ENCODE measurements at regions not wholly inside any gene's neighbourhood (a gene's known extent, or its start where the extent isn't known, plus 50 kb on each side); places are given as distances from the start of the nearest gene placed in this dataset.

DNA sequence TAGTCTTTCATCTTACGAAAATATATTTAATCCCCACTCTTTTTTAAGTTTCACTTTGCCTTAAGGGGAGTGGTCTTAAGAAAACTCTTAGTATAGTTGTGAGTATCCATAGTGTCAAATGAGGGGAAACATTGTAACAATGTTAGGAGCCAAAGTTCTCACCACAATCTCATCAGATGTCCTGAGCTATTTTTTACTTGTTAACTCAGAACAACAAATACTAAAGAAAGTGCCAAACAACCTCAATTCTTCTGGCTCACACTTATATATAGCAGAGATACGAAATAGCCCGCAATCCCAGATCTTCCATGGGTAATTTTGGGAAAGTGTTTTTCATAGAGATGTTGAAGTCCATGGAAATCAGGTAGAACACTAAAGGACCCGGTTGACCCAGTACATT, 194.0 kb upstream of the DMRT1 start:
- H3K36me3 ChIP-seq = no peaks in the 10 kb centered on the region
- no peak overlapping the region for H3K27ac ChIP-seq
- intact Hi-C loops (cut with DNase I; ENCODE audit: low total_unique reads) = no loop called here
- DNase-seq = no peak
- H3K4me3 ChIP-seq = no peak overlapping the region
- H3K4me1 ChIP-seq = peaks cover 7 to 26% (median 12%) of the 10 kb centered on the region in 4 donors
- TF ChIP-seq EP300 (IDR thresholded peaks at IDR 0.05) = no peak
- TF ChIP-seq POLR2A (IDR thresholded peaks at IDR 0.05) = no peak
- TF ChIP-seq, protein P1, sequence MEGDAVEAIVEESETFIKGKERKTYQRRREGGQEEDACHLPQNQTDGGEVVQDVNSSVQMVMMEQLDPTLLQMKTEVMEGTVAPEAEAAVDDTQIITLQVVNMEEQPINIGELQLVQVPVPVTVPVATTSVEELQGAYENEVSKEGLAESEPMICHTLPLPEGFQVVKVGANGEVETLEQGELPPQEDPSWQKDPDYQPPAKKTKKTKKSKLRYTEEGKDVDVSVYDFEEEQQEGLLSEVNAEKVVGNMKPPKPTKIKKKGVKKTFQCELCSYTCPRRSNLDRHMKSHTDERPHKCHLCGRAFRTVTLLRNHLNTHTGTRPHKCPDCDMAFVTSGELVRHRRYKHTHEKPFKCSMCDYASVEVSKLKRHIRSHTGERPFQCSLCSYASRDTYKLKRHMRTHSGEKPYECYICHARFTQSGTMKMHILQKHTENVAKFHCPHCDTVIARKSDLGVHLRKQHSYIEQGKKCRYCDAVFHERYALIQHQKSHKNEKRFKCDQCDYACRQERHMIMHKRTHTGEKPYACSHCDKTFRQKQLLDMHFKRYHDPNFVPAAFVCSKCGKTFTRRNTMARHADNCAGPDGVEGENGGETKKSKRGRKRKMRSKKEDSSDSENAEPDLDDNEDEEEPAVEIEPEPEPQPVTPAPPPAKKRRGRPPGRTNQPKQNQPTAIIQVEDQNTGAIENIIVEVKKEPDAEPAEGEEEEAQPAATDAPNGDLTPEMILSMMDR (IDR thresholded peaks at IDR 0.05) = no peak
- TF ChIP-seq POLR2AphosphoS5 (IDR thresholded peaks at IDR 0.05) = no peak
- WGBS, 5 donors = 95 to 97% (median 97%) methylated on average over 4 of the region's 4 CpGs
- H3K9me3 ChIP-seq = no peaks in the 10 kb centered on the region
- H3K27me3 ChIP-seq = no peaks in the 10 kb centered on the region

DNA sequence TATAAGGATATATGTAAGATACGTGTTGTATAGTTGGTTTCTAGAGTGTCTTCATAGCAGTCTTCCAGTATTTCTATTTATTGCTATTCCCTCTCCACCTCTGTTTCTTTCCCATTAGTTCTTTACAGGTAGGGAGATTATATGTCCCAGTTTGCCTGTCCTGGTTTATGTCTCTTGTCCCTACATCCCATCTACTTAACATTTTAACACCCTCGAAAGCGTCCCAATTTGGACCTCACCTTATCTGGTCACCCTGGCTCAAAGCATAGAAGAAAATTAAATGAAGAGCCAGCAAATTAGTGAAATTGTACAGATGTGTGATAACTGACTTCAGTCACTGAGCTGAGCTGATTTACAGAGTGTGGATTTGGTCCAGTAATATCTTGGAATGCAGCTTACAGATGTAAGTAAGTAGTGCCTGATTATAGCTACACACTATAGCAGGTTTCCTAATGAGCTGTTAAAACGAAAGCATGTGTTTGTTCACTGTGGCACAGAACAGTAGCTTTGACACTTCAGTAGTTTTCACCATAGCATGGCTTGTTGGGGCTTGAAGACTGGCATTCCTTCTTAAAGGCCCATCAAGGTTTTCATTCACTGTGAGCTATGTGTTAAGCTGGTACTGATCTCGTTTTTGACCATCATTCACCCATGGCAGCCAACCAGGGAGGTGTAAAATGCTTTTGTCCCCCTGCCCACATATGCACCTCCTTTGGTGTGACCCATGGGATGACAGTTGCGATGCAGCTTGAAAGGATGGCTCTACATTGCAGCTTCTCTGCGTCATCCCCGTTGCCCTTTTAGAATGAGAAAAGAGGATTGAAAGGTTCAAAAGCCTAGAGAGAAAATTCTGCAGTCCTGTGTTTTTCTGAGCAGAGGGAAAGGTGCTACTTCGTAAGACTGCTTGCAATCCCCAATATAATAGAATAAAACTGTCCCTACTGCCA, 192.1 kb upstream of the DMRT1 start:
- Histone ChIP-seq H3K4me1 (peaks cover 7 to 29% (median 13%) of the 10 kb centered on the region in 4 donors), H3K27ac (no peak overlapping the region), H3K9me3 (no peaks in the 10 kb centered on the region), H3K4me3 (no peak overlapping the region), H3K36me3 (no peaks in the 10 kb centered on the region), H3K27me3 (no peaks in the 10 kb centered on the region)
- DNase-seq = peak in 1 of 2 donors; percentile 16
- 74 to 83% (median 77%) methylated on average over 9 of the region's 9 CpGs for WGBS, 5 donors
- intact Hi-C loops (cut with DNase I; ENCODE audit: low total_unique reads) = no loop called here
- no peak for TF ChIP-seq POLR2AphosphoS5 (IDR thresholded peaks at IDR 0.05)
- no peak for TF ChIP-seq POLR2A (IDR thresholded peaks at IDR 0.05)
- no peak for TF ChIP-seq EP300 (IDR thresholded peaks at IDR 0.05)
- TF ChIP-seq, protein P1 (IDR thresholded peaks at IDR 0.05) = no peak

DNA sequence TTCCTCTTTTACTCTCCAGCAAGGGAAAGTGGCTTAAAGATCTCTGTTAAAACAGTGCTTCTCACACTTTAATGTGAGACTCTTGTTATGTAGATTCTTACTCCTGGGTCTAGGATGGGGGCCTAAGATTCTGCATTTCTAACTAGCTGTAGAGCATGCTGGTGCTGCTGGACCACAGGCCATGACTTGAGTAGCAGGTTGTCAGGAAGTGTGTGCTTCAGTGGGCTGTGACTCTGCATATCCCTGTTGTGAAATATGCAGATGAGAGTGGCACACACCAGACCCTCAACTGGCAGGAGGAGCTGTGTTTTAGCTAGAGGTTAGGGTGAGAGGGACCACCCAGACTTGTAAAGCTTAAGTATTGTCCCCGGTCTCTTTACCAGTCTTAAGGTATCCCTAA, 191.1 kb upstream of the DMRT1 start:
- Histone ChIP-seq H3K27me3 (no peaks in the 10 kb centered on the region), H3K36me3 (no peaks in the 10 kb centered on the region), H3K9me3 (no peaks in the 10 kb centered on the region), H3K27ac (no peak overlapping the region), H3K4me3 (no peak overlapping the region), H3K4me1 (peaks cover 7 to 29% (median 13%) of the 10 kb centered on the region in 4 donors)
- no peak for TF ChIP-seq EP300 (IDR thresholded peaks at IDR 0.05)
- TF ChIP-seq, protein P1 (IDR thresholded peaks at IDR 0.05) = no peak
- no peak for TF ChIP-seq POLR2AphosphoS5 (IDR thresholded peaks at IDR 0.05)
- no peak for TF ChIP-seq POLR2A (IDR thresholded peaks at IDR 0.05)
- intact Hi-C loops (cut with DNase I; ENCODE audit: low total_unique reads) = no loop called here
- WGBS, 5 donors = 74 to 93% (median 84%) methylated on average over 1 of the region's 1 CpG
- DNase-seq = peak in 1 of 2 donors; percentile 22

DNA sequence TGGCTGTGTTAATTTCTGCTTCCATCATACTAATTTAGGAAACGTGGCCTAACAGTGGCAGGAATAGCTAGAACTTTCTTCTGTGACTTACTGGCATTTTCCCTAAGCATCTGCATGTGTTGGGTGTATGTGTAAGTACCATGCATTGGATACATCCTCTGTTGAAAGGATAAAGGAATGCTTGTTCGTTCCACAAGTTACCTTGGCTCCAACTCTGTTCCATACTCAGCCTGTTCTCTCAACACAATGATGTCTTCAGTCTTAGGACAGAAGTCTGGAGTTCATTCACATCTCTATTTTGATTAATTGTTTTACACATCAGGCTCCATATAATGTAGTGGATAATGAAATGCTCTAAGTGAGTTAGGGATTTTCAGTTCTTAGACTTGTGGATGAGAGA, 190.1 kb upstream of the DMRT1 start:
- WGBS, 5 donors = 54 to 89% (median 69%) methylated on average over 2 of the region's 2 CpGs
- Histone ChIP-seq H3K36me3 (no peaks in the 10 kb centered on the region), H3K27me3 (no peaks in the 10 kb centered on the region), H3K9me3 (no peaks in the 10 kb centered on the region), H3K4me1 (peaks cover 15 to 38% (median 22%) of the 10 kb centered on the region in 4 donors), H3K4me3 (no peak overlapping the region), H3K27ac (no peak overlapping the region)
- intact Hi-C loops (cut with DNase I; ENCODE audit: low total_unique reads) = no loop called here
- no peak for DNase-seq
- no peak for TF ChIP-seq EP300 (IDR thresholded peaks at IDR 0.05)
- no peak for TF ChIP-seq POLR2AphosphoS5 (IDR thresholded peaks at IDR 0.05)
- TF ChIP-seq POLR2A (IDR thresholded peaks at IDR 0.05) = no peak
- TF ChIP-seq, protein P1 (IDR thresholded peaks at IDR 0.05) = no peak
